GM18870 (cell line): ENCODE measurements at regions not wholly inside any gene's neighbourhood (a gene's known extent, or its start where the extent isn't known, plus 50 kb on each side); places are given as distances from the start of the nearest gene placed in this dataset.

Experiments
- ATAC-seq: cut with Tn5 transposase; IDR thresholded peaks from one replicate; pipeline ENCODE4 v1.9.1; 2021; ENCODE audit warnings: moderate library complexity; ENCODE audit not compliant: unreplicated experiment

DNA sequence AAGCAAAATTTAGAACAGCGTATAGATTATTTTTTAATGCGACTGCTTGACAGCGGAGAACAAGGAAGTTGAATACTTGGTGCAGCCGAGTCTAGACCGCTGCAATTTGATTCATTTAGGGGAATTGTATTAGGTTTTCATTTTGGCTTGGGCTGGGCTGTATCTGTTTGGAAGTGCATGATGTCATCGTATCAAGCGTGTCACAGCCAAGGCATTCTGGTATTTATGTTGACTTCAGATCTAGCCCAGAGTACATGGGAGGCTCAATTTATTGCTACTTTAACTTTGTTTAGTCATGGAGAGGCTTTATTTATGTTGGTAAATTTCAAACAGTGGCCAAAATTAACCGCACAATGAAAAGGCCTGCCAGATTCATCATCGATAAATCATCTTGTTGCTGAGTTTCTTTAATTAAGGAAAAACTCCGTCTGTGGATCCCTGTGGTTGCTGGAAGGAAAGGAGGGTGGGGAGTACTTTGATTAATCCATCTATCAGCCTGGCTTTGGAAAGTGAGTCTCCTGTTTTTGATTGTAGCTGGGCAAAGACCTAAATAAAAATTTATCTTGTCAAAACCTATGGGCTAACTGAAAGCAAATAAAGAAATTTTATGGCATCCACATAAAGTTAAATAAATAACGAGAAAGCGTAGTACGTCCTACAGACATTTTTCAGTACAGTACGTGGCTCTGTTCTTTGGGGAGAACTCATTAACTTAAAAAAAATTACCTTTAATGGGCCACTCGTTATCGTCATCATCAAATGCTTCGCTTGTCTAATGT, 230.4 kb upstream of the SPRED2 start:
- ATAC-seq: no peak

DNA sequence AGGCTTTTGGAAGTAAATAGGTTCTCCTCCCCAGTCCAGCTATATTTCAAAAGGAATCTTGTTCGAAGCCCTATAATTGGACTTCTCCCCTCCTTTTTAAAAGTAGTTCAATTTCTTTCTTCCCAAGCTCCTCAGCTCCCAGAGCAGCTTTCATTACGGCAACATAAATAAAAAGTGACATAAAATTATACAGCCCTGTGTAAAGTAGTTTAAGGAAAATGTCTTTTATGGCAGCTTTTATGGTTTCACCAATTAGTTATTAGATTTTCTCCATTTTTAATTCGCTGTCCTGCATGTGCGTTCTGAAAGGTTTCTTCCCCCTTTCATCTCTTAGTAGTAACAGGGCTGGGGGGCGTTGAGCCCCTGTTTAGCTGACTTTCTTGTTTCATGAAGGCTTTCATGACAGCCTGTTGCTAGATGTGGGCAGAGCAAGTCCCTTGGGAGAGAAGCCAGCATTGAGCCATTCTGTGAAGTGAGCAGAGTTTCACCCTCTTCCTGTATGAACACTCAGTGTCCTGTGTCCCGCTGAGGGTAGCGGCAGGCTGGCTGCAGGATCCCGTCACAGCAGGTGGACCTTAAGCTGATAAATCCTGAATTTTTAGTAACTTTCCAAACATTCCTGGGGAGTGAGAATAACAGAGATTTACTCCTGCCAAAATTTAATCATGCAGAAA, 229.7 kb upstream of the SPRED2 start:
- ATAC-seq: no peak

DNA sequence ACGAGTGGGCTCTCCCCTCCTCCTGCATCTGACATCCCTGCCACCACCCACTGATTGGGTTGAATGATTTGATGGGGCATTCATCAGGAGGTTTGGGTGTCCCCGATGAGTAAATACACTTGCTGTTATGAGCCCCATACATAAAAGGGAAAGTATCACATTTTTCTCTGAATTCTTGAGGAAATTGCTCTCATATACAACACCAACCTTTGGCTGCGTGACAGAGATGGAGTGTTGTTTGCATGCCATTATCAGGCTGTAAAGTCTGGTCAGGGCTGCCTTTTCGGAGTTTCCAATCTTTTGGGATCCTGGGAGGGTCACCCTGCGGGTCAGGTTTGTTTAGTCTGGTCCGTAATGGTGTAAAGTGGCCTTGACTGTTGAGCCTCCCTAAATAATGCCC, 227.9 kb upstream of the SPRED2 start:
- ATAC-seq: no peak

DNA sequence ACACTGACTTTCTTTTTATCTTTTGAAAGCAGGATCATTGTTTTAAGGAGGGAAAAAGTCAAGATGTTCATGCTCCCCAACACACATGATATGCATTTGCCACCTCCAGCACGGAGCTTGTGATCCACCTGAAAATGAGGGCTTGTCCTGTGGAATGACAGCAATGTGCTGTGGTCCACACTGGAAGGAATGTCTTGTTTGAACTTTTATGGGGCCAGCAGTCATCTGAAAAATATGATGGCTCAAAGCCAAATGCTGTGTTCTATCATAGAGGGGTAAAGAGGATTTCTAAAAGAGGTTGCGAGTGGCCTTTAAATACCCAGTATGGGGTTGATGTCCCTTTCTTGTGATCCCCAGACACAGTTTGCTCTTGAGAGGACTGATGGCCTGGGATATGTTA, 226.5 kb upstream of the SPRED2 start:
- no peak for ATAC-seq

DNA sequence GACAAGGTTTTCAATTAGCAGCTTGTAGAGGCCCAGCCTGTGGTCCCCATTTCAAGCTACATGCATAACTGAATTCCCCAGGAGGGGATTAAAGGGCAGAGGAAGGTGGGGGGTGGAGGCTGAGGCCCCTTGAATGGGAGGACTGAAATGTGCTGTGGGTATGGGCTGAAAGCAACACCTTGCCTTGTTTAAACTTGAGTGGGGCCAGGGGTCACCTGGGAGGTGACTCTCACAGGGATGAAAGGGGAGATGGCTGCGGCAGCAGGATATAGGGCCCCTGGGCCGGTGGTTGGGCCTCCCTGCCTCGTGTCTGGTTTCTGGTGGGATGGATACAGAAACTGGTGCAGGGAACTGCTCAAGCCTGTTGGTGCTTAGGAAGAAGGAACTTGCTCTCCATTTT, 225.9 kb upstream of the SPRED2 start:
- no peak for ATAC-seq

DNA sequence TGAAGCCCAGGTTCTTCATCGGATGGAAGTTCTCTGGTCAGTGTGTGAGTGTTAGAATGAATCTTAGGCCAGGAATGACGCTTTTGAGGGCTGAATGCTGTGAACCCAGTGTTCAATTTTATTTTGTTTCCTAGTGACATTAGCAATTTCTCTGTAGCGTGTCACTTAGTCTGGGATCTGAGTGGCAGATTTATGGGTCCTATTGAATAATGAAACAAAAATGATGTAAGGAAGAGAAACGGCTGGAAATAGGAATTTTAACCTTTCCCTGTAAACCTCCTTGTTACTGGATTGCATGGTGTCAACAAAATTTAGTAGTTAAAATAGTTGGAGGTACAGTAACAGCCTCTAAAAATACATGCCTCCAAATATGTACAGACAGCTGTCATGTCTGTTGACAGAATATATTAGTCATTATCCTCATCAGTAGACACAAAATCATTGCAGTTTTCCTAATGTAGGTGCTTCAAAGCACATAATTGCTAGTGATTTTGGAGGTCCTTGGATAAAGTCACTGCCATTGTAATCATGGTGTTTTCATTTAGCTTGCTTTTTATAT, 223.8 kb upstream of the SPRED2 start:
- no peak for ATAC-seq

DNA sequence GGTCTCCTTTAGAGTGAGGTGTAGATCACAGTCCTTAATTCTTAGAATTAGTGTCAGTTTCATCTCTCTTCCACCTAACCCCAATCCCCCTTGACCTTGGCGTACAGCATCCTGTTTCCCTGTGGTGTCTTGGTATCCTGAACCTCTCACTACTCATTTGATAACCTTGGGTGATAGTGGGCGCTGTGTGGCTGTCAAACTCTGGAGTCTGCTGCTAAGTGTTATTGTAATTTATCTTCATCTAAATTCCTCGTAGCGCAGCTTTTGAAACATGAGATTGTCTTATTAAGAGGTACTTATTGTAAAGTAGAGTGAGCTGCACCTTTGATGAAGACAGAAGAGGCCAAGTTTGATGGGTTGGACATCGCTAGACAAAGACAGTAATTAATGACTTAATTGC, 222.6 kb upstream of the SPRED2 start:
- ATAC-seq: no peak

DNA sequence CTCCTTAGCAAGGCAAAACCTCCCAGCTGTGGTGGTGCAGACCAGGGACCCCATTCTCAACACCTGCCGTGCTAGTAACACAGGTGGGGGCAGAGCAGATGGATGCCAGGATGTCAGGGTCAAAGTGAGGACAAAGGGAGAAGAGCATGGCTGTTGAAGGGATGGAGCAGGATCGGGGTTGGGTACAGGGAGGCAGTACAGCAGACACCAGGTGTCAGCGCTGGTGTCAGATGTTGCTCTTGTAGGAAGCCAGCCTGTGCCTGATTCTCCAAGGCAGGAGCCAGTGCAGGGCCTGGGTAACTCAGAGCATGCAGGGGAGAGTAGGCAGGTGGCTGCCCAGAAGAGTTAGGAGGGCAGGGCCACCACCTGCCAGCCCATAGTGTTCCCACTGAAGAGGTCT, 222.1 kb upstream of the SPRED2 start:
- ATAC-seq: no peak

DNA sequence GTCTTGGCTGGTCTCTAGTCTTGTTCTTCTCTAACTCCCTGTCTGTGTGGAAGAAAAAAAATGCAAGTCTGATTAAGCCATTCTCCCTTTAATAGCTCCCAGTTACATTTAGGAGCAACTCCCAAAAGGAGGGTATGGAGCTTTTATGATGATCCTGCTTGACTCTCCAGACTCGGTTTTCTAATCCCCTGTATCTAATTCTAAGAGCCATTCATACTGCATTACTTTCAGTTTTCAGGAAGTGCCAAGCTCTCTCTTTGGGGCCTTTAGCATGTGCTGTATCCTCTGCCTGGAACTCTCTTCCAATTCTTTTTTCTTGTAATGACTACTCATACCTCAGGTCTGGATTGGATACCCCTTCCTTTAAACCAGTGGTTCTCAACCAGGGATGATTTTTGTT, 219.7 kb upstream of the SPRED2 start:
- no peak for ATAC-seq

DNA sequence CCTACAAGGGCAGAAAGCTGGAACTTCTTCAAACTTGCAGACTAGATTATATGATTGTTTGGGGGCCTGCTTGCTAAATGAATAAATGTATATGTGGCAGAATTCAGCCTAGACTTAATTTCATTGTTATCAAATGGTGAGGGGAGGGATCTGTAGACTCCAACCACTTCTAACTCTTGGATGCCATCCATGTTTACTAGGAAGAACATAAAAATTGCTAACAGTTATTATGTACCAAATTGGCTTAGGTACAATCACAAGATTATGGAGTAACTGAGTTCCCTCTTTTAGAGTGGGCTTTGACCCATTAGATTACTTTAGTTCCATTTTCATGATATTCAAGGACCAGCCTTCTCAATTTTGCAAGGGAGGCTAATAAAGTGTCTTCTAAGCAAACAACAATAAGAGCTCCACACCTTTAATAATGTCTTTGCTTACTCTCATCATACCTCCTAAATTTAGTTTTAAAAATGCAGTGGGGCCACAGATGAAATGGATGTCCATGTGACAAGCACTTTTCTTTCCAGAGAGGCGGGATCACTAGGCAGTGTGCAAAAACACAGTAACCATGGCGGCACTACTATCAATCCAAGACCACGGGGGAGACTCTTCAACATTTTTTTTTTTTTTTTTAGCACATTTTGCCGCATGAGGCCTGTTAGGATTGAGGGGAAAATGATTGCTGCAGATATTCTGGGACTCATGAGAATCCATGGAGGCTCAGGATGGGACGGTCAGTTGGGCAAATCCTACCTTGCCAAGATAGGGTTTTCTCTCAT, 217.6 kb upstream of the SPRED2 start:
- ATAC-seq: no peak

DNA sequence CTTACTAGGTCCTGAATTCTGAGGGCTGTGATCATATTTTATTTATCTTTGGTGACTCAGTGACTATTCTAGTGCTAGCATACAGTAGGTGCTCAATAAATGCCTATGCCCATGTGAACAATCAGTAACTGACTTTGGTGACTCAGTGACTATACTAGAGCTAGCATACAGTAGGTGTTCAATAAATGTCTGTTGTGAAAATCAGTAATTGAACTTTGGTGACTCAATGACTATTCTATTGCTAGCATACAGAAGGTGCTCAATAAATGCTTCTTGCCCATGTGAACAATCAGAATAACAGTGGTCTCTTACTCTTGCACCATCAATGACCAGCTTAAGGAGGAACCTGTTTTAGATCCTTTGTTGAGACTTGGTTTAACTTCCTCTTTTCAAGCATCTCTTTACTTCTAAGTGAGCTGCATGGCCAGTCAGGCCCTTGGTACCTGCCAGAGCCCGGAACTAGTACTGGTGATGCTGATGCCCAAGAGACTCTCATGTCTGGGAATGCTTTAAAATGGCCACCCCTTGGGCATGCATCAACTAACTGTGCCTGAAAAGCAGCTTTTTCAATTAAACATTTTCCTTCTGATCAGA, 214.9 kb upstream of the SPRED2 start:
- ATAC-seq: no peak

DNA sequence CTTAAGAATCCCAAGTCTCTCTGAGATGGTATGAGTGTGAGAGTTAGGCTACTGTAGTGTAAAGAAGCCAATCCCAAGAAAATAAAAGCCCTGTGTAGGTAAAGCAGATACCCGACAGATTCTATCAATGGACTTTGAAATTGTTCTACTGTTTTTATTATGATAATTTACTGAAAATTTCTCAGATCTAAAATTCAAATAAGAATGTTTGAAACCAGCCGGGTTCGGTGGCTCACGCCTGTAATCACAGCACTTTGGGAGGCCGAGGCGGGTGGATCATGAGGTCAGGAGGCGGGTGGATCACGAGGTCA, 208.3 kb upstream of the SPRED2 start:
- no peak for ATAC-seq

DNA sequence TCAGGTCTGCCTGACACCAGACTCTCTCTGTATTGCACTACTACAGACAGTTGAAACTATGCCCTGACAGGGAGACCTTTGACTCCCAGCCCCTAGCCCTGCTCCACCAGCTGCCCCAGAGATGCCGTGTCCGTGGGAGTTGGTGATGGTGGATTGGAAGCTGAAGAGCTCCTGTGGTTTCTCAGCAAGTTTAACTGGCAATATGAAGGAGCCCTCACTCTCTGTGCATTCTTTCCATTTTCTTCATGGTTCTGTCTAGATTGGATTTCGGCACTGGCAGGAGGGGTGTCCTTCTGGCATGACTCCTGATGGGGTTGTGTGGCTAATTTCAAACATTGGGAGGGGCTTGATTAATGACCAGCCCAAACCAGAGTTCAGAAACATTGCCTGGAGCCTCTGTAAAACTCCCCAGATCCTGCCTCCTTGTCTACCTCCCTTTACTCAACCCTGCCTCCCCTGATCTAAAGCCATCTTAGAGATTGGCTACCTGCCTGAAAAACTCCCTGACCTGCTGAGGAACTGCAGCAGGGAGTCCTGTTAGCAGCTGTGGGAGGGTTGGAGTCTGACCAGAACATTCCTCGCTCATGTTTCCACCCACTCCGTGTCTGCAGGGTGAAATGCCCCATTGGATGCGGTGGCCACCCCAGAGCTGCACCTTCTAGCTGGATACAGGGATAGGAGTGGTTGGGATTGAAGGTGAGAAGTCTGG, 206.9 kb upstream of the SPRED2 start:
- ATAC-seq: no peak

DNA sequence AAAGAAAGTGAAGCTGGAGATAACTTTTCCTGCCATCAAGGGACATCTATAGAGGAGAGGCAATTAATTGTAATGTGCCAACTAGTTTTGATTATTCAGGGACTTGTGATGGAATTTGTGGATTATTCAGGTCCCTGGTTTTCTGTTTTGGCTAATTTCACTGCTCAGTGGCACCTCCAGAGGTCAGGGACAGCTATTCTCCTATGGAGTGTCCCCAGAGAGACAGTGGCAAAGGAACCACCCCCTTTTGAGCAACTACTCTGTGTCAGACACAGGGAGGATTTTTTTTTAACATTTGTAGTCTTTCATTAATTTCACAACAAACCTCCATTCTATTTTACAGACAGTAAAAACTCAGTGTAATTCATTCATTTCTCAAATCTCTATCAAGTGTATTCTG, 206.0 kb upstream of the SPRED2 start:
- no peak for ATAC-seq

DNA sequence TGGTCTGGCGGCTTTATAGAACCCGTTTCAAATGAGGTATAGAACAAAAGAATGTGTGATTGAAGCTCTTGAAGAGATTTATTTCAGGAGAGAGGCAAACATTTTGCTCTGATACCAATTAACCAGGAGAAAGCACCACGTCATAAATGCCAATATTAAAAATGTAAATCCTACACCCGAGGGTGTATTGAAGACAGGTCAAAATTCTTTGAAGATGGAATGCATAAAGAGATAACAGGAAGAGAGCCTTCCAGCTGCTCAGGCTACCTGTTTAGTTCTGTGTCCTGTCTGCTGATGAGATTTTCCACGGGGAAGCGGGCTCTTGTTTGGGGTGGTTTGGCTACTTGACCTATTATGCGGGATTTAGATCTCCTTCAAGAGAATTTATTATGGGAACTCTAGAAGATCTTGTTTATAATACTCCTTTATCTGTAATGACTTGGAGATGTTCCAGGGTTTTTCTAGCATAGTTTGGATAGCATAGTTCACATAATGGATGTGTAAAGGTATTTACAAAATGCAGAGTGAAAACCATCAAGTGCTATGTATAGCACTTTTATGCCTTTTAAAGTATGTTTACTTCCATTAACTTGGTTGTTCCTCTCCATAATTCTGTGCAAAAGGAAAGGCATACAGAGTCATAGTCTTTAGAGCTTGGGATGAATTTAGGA, 204.5 kb upstream of the SPRED2 start:
- no peak for ATAC-seq

DNA sequence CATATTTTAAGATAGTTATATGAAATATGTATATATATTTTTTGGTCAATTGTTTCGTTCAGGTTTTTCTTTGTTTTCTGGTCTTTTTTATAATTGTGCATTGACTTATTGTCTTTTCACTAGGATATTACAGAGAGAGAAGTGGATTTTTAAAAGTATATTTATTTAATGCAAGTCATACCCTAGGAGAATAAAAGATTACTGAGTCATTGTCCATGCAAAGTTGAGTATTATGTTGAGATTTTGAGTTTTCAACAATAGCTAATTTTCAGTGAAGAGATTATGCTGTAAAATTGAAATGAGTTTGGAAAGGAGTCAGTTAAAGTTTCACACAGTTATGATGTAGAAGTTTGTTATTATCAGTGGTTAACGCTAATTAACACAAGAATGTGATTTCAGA, 203.6 kb upstream of the SPRED2 start:
- no peak for ATAC-seq

DNA sequence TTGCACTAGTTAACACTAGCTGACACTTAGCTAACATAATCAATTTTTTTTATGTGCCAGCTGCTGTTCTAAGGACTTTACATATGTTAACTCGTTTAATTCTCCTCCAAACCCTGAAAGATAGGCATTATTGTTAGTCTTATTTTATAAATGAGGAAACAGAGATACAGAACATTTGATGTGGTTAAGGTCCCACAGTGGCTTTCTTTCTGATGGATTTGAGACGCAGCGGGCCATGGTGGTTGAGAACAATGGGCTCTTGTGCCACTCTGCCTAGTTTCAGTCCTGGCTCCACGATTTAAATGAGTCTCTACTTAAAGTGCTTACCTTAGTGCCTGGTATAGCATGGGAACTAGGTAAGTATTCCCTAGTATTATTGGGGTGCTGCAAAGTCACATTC, 201.9 kb upstream of the SPRED2 start:
- no peak for ATAC-seq

DNA sequence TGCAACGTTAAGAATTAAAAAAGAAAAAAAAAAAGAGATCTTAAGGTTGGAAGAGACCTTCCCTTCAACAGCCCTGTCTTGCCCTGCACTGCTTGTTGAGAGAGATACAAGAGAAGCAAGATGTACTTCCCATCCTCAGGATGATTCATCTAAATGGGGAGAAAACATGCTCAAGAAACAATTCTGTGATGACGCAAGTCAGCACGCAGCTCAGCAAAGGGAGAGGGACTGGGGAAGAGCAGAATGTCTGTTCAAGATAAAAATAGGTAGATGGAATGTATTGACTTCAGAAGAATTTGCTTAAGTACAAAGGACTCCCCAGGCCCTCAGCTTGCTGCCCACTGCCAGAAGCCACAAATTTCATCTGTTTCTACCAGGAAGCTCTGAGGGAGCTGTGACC, 198.2 kb upstream of the SPRED2 start:
- no peak for ATAC-seq

DNA sequence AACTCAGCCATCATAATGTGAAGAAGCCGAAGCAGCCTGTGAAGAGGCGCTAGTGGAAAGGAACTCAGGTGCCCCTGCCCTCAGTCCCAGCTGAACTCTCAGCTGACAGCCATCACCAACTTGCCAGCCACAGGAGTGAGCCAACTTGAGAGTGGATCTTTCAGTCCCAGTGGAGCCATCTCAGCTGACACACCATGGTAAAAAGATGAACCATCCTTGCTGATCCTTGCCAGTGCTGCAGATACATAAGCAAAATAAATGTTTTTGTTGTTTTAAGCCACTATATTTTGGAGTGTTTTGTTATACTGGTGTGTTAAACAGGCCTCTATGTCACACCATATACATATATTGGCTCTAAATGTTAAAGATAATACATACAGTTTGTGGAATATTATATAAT, 195.8 kb upstream of the SPRED2 start:
- no peak for ATAC-seq

DNA sequence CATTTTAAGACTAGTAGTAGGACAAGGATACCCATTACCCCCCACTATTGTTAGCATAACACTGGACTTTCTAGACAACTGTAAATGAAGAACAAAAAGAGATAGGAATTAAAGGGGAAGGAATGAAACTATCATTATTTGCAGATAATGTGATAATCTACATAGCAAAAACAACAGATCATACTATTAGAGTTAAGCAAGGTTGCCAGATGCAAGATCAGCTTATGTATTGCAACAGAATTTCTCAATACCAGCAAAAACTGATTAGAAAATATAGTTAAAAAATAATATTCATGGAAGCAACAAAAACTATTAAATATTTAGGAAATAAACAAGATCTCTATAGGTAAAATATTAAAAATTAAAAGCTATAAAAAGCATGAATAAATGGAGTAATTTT, 194.4 kb upstream of the SPRED2 start:
- ATAC-seq: no peak
